NCI-H1105 treated with DMSO at 0.1 percent for 48 hours (cell line): ENCODE measurements at regions not wholly inside any gene's neighbourhood (a gene's known extent, or its start where the extent isn't known, plus 50 kb on each side); places are given as distances from the start of the nearest gene placed in this dataset.
"Not testable (repeated sequence)": the region's sequence is repeated elsewhere in the genome, so short reads cannot be mapped to it uniquely, and the experiment has no call there.

Source experiments
- DNase-seq: peaks from one replicate; lab custom pipeline; 2025; lab: John Stamatoyannopoulos, UW

GRCh38 chr1:178020968-178021640 lies 51.2 kb upstream of the SEC16B start:
- DNase-seq, result peak; percentile 57

- DNase-seq, result no peak
These were observed 52.1 kb upstream of the SEC16B start for GRCh38 chr1:178021950-178022349.

- DNase-seq, result no peak
These were observed 53.3 kb upstream of the SEC16B start for GRCh38 chr1:178023181-178023618.

GRCh38 chr1:178024504-178024903 lies 54.6 kb upstream of the SEC16B start:
- DNase-seq, result no peak

- DNase-seq, result no peak
These were observed 55.9 kb upstream of the SEC16B start for GRCh38 chr1:178025613-178026356.

GRCh38 chr1:178028841-178029481 lies 59.1 kb upstream of the SEC16B start:
- DNase-seq, result no peak

- no peak for DNase-seq
These were observed 60.6 kb upstream of the SEC16B start for GRCh38 chr1:178030467-178030866.

- DNase-seq, result peak; percentile 78
These were observed 62.0 kb upstream of the RASAL2 start for GRCh38 chr1:178031856-178032320.

- no peak for DNase-seq
These were observed 60.9 kb upstream of the RASAL2 start for GRCh38 chr1:178033019-178033418.

GRCh38 chr1:178034676-178035075 lies 59.2 kb upstream of the RASAL2 start:
- no peak for DNase-seq

- no peak for DNase-seq
These were observed 57.8 kb upstream of the RASAL2 start for GRCh38 chr1:178036090-178036489.

GRCh38 chr1:178037510-178038253 lies 56.2 kb upstream of the RASAL2 start:
- DNase-seq, result peak; percentile 7

- DNase-seq, result no peak
These were observed 55.5 kb upstream of the RASAL2 start for GRCh38 chr1:178038372-178038771.

- no peak for DNase-seq
These were observed 54.0 kb upstream of the RASAL2 start for GRCh38 chr1:178039891-178040290.

- not testable (repeated sequence) for DNase-seq
These were observed 50.0 kb upstream of the RASAL2 start for GRCh38 chr1:178043940-178044339.
